ENCODE measurements at regions not wholly inside any gene's neighbourhood (a gene's known extent, or its start where the extent isn't known, plus 50 kb on each side); places are given as distances from the start of the nearest gene placed in this dataset.
"Not testable (repeated sequence)": the region's sequence is repeated elsewhere in the genome, so short reads cannot be mapped to it uniquely, and the experiment has no call there.

DNA sequence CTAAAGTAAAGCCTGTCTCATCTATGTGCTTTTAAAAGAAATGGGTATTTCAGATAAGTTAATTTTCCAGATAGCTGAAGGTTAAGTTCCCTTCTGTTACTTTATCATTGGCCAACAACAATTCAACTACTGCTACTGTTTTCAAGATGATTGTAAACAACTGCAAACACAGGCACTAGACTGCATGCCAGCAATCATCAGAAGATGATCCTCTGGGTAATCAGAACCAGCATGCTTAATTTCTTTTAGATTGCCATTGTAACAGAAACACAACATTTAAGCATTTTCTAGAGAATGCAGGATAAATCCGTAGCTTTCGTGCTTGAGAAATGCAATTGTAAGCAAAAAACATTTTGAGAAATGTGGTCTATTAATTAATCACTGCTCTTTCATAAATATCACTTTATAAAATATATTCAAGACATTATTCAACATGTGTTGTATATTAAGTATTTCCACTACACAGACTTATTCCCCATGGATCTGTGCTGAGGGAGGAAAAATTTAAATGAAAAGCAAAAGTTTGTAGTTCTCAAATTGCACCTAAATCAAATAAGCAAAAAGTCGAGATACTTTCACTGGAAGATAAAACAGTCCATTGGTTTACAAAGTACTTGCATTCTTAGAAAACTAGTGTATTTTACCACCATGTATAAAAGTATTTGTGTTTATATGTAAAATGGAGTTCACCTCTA, 133.7 kb downstream of the ATL2 start:
- no peak for DNase-seq

GRCh38 chr2:38239452-38239851, 137.6 kb downstream of the ATL2 start:
- no peak for DNase-seq

GRCh38 chr2:38238705-38239104, 138.4 kb downstream of the ATL2 start:
- not testable (repeated sequence) for DNase-seq

DNA sequence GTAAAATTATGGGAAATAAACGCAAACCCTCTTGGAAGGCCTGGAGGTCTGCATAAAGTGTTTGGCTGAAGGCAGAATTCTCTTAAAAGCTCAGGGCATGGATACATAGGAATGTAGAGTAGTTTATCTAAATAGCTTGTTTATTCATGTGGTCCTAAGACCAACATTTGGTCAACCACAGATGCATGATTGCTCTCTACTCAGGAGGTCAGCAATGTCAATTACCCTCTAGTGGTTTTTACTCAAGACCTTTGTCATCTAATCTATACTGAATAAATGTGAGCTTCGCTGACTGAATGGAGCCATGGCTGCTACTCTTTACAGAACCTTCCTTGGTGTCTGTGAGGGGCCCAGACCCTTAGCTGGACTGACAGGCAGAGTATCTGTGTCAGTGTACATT, 139.8 kb downstream of the ATL2 start:
- no peak for DNase-seq

DNA sequence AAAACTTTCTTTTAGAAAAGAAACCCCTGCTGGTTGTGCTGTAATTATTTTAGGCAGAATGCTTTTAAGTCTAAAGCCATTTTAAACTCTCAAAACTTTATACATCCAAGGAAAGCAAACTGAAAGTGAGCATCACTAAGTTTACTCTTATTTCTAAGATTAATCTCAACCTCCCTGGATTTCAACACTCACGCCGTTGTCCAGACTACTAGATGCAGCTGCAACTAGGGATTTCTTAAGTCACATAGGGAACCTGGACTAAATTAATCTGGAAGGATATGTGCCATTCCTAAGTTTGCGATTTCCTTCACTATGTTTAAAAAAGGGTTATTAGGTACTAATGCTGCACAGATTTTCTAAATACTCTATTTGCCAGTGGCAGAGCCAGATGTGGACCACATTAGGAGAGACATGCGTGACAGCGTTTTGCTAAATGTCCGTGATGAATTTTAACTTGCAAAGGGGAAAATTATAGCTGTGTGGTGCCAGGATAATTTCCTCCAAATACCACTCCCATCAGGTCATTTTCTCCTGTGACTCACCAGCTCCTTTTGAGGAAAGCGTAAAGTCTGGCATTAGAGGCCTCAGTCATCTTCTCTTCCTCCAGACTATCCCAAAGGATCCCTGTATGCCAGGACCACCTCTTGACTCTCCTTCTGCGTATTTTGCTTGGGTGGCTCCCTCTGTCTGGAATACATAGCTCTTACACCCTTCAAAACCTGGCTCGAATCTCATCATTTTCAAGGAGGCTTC, 143.7 kb downstream of the ATL2 start:
- DNase-seq: no peak

DNA sequence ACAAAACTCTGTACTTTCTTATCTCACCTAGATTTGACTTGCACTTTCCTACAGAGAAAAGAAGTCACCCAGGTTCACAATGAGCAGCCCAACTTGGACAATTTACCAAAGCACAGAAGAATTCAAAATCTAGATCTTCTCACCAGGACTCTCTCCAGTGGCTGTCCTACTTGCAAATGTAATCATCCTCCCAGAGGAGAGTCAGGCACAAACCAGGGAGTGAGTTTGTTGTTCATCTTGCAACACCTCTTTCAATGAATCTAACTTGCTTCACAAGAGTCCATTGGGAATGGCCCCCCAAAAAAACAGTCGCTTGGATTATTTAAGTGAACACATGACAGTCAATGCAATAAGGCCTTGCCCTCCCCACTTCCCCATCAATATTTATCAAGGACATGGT, 144.6 kb downstream of the ATL2 start:
- no peak for DNase-seq

DNA sequence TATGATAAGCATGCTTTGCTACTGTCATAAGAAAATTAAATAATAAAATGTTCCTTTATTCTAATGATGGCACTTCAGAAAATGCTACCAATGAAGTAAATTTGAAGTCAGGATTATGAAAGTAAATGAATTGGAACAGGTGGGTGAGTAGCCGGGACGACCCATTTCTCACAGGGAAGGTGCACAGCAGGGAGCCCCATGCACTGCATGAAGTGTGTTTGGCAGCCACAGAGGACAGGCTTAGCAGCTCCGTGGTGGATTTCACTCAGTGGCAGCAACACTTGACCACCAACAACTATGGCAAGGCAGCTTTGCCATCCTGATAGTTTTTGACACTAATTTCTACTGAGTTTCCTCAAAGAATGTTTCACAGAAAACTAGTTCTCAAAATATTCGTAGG, 146.3 kb downstream of the ATL2 start:
- no peak for DNase-seq

DNA sequence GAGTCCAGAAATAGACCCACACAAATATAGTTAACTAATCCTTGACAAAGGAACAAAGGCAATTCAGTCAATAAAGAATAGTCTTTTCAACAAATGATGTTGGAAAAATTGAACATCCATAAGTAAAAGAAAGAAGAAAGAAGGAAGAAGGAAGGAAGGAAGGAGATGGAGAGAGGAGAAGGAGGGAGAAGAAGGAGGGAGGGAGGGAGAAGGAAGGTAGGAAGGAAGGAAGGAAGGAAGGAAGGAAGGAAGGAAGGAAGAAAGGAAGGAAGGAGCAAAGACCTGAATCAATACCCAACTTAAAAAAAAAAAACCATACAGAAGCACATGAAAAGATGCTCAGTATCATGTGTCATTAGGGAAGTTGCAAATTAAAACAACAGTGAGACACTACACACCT, 148.3 kb downstream of the ATL2 start:
- no peak for DNase-seq

DNA sequence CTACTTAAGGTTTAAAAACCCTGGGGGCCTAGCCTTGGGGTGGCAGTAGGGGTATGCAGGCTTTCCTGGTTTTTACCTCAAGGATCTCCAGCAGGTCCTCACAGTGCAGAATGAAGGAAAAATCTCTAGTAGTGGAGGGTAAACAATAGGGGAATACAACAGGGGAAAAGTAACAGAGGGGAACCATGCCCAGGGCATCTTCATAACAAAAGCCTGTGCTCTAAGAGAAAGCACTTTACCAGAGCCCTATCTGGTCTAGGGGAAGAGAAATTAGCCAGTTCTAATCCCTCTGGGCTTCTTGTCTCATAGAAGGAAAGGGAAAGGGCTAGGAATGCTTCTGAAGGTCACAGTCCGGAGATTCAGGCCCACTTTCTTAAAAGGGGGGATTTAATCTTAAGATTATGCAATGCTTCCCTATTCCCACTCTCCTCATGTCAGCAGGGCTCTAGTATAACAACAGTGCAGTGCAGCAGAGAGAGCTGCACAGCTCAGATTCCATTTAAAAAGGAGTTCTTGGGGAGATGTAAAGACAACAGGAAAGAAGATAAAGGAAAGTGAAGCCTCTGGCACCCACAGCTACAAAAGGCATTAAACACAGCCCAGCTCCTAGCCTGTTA, 149.0 kb upstream of the CYP1B1 start:
- DNase-seq: no peak

- no peak for DNase-seq
Observed at GRCh38 chr2:38224181-38224580, 148.2 kb upstream of the CYP1B1 start.

DNA sequence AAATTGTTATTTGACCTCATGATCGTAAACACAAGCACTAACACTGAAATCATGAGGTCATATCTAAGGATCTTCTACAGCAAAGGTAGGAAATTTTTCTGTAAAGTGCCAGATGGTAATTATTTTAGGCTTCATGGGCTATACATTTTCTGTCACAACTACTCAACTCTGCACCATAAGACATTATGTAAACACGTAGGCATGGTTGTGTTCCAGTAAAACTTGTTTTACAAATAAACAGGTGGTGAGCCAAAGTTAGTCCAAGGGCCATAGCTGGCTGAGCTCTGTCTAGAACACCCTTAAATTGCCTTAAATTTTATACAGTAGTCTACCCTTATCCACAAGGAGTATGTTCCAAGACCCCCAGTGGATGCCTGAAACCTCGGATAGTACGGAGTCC, 147.3 kb upstream of the CYP1B1 start:
- DNase-seq: no peak

DNA sequence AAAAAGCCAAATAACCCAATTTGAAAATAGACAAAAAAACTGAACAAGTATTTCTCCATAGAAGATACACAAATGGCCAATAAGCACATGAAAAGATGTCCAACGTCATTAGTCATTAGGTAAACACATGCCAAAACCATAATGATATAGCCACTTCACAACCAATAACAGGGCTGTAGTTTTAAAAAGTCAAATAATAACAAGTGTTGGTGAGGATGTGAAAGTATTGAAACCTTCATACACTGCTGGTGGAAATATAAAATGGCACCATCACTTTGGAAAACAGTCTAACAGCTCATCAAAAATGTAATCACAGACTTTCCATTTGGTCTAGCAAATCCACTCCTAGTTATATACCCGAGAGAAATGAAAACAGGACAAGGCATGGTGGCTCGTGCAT, 144.2 kb upstream of the CYP1B1 start:
- DNase-seq: no peak

DNA sequence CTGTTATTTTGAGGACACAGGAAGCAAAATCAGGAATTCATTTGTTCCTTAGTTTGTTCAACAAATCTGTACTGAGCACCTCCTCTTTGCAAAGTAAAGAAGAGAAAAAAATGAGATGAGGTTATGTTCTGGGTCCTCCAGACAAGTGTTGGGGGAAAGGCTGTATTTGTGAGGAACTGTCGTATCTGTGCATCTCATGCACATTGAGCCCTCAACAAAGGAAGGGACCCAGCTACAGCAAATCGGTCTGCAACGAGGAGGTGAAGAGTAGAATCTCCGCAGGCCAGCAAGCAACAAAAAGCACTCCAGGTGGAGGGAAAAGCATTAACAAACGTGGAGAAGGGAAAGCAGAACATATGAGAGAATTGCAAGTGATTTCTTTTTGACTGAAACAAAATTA, 143.0 kb upstream of the CYP1B1 start:
- DNase-seq: no peak

DNA sequence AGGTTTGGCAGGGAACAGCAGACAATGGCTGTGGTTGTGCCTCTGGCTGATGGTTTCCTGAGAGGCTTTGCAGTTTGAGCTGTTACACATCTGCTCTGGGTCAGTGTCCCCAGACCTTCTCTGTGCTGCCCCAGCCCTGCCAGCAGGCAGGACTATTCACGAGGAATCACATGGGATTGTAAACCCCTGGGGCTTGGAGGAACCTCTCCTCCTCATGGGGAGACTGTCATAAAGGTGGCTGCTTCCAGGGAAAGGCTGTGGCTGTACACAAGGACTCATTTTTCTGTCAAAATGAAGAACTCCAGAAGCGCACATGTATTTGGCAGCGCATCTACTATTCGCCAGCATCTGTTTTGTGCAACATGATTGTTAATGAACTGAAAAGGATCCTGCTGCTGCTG, 142.6 kb upstream of the CYP1B1 start:
- no peak for DNase-seq

DNA sequence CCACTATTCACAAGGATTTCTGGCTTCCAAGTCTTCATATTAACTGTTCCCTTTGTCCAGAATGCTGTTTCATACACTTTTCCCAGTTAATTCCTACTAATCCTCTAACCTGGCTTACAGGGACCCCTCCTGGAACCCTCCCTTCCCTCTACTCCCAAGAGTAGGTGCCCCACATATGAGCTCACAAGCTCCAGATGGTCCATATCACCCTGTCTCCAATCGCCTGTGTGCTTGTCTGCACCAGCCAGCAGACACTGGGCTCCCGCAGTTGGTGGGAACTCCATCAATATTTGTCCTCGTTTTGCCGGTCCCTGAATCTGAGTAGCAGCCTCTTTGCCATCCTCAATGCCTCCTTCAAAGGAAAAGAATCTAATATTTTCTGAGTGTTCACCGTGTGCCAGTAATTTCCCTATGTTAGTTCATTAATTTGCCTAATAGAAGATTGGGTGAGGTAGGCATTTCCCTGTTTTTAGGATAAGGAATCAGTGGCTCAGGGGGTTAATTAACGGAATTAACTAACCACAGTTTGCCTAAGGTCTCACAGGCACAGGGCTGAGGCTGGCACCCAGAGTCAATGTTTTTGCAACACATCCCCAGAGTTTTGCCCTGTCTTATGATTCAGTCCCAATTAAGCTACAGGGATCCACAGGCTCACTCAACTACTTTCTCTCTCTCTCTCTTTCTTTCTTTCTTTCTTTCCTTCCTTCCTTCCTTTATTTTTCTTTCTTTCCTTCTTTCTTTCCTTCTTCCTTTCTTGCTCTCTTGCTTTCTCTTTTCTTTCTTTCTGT, 141.6 kb upstream of the CYP1B1 start:
- DNase-seq: no peak

DNA sequence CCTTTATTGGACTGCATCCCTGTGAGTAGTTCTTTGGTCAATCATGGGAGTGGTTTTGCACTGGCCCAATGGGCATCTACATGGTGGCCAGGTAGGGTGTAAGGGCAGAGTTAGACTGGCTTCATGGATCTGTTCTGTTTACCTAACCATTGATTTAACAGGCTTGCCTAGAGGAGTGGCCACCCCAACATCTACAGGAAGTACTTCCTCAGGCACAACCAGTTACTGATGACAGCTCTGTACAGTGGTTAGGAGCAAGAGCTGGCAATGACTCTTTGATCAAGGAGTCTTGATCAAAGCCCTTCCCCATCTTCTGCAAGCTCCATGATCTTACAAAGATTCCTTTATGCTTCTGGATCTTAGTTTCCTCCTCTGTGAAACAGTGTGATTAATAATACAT, 140.9 kb upstream of the CYP1B1 start:
- no peak for DNase-seq

DNA sequence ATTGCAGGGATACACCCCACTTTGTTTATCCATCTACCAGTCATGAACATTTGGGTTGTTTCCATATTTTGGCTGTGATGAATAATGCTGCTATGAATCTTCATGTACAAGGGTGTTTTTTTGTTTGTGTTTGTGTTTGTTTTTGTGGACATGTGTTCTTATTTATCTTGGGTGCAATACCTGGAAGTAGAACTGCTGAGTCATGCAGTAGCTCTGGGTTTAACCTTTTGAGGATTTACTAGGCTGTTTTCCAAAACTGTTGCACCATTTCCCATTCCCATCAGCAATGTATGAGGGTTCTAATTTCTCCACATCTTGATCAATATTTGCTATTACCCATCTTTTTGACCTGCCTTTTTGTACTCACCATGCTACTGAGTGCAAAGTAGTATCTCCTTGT, 140.0 kb upstream of the CYP1B1 start:
- DNase-seq: no peak

- DNase-seq: no peak
Observed at GRCh38 chr2:38215522-38215921, 139.6 kb upstream of the CYP1B1 start.

DNA sequence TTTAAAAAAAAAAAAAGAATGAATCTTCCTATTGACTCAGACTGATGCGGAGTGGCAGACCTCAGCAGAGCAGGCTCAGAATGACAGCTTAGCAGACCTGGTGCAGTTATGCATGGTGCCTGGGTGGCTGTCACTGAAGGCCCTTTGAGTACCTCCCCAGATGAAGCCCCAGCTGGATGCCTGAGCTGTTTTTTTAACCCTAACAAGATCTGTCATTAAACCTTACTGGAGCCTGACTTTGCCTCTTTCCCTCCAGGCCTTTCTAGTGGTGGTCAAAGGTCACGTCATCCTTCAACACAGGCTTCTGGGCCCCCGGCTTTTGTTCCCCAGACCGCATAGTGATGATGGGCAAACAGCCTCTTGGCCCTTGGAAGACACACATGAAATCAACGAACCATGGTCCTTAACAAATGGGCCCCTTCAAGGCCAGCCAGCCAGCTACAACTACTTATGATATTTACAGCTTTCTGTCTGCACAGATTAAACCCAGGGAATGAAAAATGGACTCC, 138.3 kb upstream of the CYP1B1 start:
- peak; percentile 12 for DNase-seq

GRCh38 chr2:38213619-38214167, 137.7 kb upstream of the CYP1B1 start:
- no peak for DNase-seq

DNA sequence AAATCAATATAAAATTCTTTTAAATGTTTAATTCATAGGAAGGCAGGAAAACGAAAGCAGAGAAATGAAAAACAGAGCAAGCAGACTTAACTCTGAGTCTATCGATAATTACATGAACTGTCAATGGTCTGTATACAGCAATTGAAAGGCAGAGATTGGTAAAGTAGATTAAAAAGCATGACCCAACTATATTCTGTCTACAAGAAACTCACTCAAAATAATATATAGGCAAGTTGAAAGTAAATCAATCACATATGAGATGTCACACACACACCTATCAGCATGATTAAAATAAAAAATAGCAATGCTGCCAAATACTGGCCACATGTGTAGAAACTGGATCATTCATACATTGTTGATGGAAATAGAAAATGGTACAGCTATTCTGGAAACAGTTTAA, 136.4 kb upstream of the CYP1B1 start:
- DNase-seq: no peak

- no peak for DNase-seq
Observed at GRCh38 chr2:38207168-38207567, 131.2 kb upstream of the CYP1B1 start.

DNA sequence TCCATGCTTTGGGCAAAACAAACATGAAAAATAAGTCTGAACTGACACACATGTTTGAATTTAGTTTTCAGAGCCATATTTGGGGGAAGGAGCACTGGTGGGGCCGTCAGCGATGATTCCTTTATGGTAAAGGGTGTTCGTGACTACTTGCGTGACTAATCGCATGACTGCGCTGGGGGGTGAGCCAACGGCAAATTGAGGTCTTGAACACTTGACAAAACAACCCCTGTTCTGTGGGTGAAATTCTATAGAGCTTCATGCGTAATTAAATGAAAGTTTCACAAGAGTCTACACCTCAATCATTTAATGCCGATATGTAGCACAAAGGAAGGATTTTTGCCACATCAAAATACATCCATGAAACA, 127.5 kb upstream of the CYP1B1 start:
- DNase-seq: no peak
